LNCaP clone FGC (cell line): ENCODE measurements at regions not wholly inside any gene's neighbourhood (a gene's known extent, or its start where the extent isn't known, plus 50 kb on each side); places are given as distances from the start of the nearest gene placed in this dataset.
"Not testable (repeated sequence)": the region's sequence is repeated elsewhere in the genome, so short reads cannot be mapped to it uniquely, and the experiment has no call there.

Experiments
- DNase-seq: peaks from one replicate; pipeline ENCODE4 v3.0.0-alpha.2; 2011; ENCODE audit warnings: low read depth
- H3K4me3 ChIP-seq: 2 replicates; pipeline ENCODE4 v1.5.1; 2011; ENCODE audit warnings: mild to moderate bottlenecking, low read depth, low read length, control low read depth
- CTCF ChIP-seq: IDR thresholded peaks from 2 replicates; pipeline ENCODE4 v1.5.1; 2012; ENCODE audit warnings: mild to moderate bottlenecking; ENCODE audit not compliant: control insufficient read depth, insufficient read depth; ENCODE audit errors: extremely low read depth

- no peak overlapping the region for H3K4me3 ChIP-seq
- TF ChIP-seq CTCF: no peak
- no peak for DNase-seq
These were observed 624.2 kb downstream of the PRR16 start for GRCh38 chr5:121088341-121088740.

GRCh38 chr5:121090822-121091221, 626.7 kb downstream of the PRR16 start:
- DNase-seq: no peak
- H3K4me3 ChIP-seq: no peak overlapping the region
- TF ChIP-seq CTCF: no peak

- DNase-seq: peak; percentile 56
- TF ChIP-seq CTCF: no peak
- no peak overlapping the region for H3K4me3 ChIP-seq
These were observed 636.8 kb downstream of the PRR16 start for GRCh38 chr5:121100931-121101330.

GRCh38 chr5:121105921-121106320, 641.8 kb downstream of the PRR16 start:
- no peak overlapping the region for H3K4me3 ChIP-seq
- DNase-seq: peak; percentile 76
- no peak for TF ChIP-seq CTCF

- not testable (repeated sequence) for H3K4me3 ChIP-seq
These were observed 642.9 kb downstream of the PRR16 start for GRCh38 chr5:121106721-121107690.

GRCh38 chr5:121108725-121109124, 644.6 kb downstream of the PRR16 start:
- DNase-seq: no peak
- H3K4me3 ChIP-seq: no peak overlapping the region
- TF ChIP-seq CTCF: no peak

More at GRCh38 chr5:121106721-121107690, 642.9 kb downstream of the PRR16 start:
- DNase-seq: not testable (repeated sequence)

GRCh38 chr5:121109817-121110216, 645.7 kb downstream of the PRR16 start:
- no peak for TF ChIP-seq CTCF
- H3K4me3 ChIP-seq: no peak overlapping the region
- no peak for DNase-seq
